Activated CD4-positive, alpha-beta T cell treated with anti-CD3 and anti-CD28 coated beads, Interleukin-2, amount 50 U/mL, for 24 hours (primary cell): ENCODE measurements at regions not wholly inside any gene's neighbourhood (a gene's known extent, or its start where the extent isn't known, plus 50 kb on each side); places are given as distances from the start of the nearest gene placed in this dataset.

Experiments used
- DNase-seq, 2 donors: peaks; one replicate each; pipeline ENCODE4 v3.0.0-alpha.2; 2020; ENCODE audit warnings: low read depth in 1 of 2, low spot score in 1 of 2

DNA sequence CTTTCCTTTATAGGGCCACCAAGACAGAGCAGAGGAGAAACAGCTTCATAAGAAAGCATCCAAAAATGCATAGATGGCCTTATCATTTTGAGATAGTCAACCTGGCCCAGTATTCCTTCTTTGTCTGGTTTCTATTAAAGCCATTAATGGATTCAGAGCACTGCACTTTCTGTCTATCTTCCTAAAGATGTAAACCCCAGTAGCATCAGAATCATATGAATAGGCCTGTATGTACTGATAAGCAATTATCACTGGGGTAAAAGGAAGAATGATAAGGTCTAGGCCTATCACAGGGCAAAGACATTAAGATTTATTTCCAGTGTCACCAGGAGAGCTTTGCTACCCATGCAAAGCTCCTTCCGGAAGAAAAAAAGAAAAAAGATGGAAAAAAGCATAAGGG, 432.5 kb upstream of the C9orf72 start:
- DNase-seq: no peak

DNA sequence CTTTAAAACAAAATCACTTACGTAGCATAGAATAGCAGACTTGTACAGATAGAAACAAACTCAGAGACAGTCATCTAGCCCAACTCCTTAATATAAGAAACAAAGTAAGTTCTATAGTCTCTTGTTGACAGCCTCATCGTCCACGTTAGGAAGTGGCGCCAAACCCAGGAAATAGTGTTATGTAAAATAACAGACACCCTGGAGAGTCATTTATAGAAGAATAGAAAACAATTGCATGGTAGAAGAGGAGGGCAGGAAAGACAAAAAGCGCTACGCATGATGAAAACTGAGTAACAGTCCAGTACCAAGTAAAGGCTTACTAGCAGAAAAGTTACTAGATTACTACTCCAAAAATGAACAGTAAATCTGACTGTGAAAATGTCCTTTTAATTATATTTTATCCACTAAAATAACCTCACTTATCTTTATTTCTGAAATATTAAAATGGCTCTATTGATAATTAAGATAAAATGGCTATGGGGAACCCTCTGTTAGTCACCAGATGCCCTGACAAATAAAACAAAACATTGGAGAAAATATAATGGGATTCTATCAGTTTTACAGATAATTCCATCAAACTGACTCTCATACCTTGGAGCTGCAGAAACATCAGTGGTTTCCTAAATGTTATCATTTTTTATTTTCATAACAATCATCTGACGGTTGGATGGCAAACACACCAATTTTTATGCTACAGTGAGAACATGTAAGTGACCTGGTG, 434.0 kb upstream of the C9orf72 start:
- DNase-seq: no peak

DNA sequence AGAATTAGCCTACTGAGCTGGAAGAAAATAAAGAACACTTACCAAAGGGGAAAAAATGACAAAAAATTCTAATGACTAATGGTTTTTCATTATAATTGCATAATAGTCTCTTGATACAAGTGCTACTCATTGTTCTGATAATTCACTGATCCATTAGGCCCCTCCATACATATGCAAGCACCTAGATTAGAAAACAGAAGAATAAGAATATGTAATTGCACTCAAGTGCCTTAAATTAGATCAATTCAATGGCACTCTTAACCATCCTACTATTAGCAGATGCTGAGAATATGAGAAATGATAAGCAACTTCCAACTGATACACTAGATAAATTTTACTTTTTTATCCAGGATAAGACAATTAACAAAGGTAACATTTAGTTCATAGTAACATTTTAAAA, 440.9 kb upstream of the C9orf72 start:
- no peak for DNase-seq

DNA sequence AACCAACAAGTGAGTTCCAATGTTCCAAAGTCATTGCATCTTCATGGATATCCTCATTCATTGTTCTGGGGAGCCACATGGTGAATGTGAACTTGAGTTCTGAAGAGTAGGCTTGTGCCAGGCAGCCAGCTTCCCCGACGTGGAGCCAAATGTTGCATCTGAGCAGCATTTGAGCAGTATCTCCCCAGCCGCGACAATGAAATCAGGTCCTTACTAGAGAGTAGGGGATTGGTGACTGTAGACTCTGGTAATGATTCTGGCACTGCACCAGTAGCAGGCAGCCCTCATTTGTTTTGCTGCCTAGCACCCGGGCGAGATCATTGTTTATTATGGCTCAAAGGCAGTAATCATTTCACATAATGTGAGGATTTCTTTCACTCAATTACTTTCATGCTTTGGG, 451.4 kb upstream of the C9orf72 start:
- no peak for DNase-seq

DNA sequence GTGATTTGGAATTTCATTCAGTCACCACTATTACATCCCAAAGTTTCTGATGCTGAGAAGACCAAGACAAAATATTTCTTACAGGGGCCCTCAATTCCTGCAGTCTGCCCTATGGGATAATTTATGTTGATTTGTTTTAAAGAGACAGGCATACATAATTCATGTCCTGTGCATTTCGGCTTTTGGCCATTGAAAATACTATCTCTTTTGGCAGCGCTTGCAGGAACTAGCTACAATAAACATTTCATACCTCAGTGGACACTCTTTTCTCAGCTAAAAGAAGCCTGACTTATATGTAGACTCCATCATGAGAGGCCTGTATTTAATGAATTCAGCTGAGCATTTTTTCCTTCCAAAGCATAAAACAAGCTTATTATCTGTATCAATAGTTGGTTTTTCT, 451.9 kb upstream of the C9orf72 start:
- DNase-seq: no peak

DNA sequence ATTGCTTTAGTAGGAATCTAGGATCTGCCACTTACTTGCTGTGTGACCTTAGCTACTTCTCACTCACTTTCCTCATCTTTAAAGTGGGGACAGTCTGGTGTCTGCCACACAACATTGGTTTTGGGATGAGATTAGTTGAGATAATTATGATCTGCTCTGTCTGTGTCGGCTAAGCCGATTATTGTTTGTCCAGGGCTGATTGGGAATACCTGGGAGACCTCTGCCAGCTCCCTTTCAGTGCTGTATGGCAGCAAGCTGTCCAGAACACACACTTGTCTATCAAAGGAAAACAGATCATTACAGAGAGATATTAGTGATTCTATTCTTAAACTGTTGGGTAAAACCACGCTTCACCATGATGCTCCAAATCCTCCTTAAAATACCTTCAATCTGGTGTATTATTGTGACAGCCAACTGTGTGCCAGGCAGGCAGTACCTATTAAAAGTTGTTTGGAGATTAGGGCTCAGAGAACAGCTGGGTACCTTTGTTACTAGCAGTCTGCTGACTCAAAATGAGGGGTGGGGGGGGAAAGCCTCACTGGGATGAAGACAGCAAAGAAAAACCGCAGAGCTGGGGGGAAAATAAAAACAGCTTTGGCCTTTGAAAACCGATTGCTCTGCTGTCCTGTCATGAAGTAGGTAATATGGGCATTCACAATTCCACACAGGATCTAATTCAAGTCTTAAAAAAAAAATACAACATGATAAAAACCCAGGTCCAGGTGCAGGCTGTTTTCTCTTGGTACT, 458.4 kb upstream of the C9orf72 start:
- DNase-seq: no peak

DNA sequence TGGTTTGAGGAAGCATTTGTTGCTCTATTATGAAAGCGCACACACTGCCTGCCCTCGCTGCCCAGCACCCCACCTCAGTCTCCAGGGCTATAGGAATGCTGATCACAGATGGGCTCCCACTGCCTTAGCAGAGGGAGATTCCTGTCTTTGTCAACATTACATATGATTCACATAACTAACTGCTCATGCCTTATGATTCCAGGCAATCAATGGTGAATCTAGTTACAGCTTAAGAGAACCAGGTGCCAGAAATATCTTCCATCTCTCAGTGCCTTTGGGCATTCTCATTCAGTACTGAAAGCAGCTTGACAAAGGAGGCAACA, 458.9 kb upstream of the C9orf72 start:
- DNase-seq: no peak

DNA sequence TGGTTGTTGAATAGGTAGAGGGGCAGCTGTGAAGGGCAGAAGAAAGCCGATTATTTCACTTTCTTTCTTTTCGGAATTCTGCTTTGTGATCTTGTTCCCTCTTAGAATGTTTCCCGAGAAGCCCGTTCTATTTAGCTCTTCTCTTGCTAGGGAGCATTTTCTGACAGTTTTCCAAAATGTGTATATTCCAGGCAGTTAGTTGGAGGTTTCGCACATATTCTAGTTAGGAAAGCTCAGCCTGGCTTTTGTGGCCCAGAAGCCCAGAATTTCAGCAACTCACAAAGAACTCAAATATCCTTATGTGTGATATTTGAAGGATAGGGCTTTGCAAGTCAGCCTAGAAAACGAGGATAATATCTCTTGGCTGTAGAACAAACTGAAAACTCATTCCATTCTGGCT, 461.0 kb upstream of the C9orf72 start:
- DNase-seq: no peak

DNA sequence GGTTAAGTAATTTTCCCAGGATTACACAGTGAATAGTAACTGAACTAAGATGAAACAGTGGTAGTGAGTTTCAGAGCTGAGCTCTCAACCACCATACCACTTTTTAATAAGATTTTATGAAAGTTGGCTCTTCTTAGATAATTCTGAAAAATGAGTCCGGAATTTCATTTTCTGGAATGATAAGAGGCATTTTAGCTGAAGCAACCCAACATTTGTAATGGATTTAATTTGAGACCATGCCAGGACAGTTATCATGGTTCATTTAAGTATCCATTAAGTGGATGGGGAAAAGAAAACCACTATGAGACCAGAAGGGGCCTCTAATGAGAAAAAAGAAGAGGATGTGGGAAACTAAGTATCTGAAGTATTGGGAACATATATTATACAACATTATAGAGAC, 464.7 kb upstream of the C9orf72 start:
- no peak for DNase-seq

DNA sequence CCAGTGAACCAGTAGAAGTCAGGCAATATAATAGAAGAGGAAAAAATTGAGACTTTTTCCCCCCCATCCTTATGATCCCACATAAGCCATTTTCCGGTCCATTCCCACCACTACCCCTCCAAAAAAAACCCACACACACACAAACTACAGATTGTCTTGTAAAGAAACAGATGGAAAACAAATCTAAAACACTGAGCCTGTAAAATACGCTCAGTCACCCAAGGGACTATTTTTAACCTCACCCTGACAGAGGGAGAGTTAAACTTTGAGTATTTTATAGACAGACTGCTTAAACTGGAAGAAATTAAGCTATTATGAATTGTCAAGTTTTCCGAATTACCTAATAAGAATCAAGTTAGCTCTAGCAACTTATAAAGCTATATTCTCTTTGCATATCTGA, 471.8 kb upstream of the C9orf72 start:
- DNase-seq: no peak

DNA sequence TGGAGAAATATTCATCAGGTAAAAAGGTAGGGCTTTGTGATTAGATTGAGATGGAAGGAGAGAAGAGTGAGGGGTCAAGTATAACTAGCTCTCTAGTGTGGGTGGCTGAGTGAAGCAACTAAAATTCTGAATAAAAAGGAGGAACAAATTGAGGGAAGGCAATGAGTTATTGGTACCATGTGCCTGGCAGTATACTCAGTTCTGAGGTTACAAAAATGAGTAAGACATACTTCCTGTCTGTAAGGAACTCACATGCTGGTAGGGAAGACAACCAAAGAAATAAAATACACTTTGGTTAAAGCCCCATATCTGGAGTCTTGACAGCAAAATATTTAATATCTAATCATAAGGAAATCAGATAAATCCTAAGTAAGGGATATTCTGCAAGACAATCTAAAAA, 476.8 kb upstream of the C9orf72 start:
- no peak for DNase-seq

DNA sequence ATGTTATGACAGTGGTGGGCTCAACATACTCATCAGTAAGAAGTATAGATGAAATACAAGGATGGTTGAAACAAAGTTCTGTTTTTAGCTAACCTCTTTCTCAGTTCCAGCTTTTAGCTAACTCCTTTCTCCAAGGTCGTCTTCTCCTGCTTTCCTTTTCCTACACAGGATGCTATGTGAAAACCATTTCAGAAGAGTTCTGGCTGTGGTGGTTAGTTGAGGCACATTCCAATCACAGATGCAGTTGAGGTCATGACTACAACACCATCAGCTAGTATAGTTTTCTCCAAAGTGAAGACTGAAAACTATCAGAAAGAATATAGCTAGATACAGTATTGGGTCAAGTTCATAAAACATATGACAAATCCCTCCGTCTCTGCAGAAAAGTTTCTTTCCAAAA, 477.7 kb upstream of the C9orf72 start:
- no peak for DNase-seq

DNA sequence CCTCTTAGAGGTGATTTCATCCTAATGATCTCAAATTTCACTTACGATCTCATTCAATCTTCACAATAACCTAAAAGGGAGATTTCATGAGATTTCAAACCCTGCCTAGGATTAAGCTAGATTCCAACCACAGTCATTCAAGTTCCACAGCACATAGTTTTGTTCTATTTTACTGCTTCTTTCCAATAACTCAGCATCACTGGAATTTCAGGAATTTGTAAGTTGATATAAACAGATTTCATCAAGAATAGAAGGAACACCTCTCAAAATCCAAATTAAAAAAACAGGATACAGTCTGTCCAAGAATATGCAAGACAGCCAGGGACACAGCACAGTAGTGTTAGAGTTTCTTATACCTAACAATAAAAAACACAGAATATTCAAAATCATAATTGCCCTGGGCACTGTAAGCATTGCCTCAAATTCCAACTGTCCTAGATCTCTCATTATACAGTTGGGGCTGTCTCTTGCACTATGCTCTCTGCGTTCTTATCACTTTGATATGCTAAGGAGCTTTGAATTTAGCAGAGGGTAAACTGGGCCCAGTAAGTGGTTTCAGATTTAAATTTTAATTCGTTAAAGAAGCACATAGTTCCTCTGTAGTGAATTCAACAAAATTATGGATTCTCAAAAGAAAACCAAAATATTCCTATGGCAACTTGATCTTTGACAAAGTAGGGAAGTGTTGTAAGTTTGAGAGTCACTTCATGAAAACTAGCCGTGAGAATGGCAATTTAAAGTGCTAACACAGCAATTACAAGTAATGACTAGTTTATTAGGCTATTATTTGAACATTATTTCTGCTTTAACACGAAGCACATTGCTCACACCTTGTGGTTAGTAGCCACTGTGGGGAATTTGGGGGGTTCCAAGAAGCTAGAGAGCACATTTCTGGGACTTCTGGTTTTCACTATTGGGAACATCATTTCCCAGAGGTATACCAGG, 478.6 kb upstream of the C9orf72 start:
- DNase-seq: no peak

DNA sequence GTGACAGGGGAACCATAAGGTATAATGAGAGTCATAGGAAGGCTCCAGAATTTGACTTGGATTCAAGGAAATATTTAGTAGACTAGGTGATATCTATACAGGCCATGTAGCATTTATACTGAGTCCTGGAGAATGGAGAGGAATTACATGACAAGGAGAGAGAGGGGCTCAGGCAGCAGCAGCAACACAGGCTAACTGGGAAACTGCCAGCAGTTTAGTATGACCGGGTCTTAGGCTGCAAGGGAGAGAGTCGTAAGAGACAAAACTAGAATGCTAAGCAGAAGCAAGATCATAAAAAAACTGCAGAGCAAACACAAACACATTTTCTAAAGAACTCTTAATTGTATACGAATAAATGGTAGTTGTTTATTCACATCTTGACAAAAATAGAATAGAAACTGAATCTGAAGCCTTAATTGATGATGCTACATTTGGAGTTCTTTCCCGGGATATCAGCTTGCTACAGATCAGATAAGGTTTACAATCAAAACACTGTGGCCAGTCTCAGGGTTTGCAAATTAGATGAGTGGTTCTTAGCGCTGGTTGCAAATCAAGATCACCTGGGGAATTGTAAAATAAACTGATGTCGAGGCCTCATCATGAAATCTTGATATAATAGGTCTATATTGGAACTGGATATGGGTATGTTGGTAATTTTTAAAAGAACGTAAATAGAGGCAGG, 480.0 kb upstream of the C9orf72 start:
- no peak for DNase-seq

DNA sequence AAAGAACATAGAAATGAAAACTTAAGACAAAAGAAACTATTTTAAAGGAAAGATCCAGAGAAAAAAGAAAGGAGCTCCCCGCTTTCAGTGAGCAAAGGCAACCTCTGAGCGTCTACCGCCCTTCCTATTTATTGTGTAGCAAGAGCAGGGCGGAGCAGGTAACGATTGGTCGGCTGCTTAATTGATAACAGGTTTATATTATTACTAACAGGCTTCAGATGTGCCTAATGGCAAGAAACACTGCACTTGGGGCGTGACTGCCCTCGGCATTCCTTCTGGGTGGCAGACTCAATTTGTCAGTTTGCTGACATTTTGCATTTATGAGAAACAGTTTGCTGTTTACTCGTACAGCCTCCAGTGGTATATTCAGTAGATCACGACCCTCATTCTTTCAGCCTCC, 482.7 kb upstream of the C9orf72 start:
- no peak for DNase-seq

DNA sequence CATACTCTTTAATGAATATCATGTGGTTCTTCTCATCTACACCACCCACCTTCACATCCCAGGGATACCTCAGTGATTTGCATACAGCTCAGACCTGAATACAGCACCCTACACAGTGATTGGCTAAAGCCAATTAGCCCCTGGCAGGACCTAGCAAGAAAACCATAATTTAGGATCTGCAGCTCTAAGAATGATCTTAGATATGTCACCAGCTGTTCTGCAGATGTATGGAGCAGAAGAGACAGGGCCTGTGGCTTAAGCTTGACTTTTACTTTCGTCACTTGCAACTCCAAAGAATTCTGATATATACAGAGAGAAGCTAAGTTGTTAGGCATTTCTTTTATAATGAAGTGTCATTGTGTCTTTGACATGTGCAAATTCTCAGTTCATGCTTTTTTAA, 483.2 kb upstream of the C9orf72 start:
- DNase-seq: no peak

DNA sequence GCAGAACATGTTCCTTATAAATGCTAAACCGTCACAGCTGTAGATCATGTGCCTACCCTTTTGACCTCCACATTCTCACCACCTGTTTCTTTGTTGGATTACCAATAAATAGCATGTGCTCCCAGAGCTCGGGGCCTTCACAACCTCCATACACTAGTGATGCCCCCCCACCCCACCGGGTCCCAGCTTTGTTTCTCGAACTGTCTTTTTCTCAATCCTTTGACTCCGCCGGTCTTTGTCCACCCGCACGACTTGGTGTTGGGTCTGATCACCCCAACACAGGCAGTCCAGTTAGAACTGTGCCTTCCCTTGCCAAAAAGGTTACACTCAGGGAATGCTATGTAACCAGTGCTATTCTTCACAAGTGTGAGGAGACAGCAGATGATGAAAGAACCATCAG, 485.9 kb upstream of the C9orf72 start:
- DNase-seq: no peak

DNA sequence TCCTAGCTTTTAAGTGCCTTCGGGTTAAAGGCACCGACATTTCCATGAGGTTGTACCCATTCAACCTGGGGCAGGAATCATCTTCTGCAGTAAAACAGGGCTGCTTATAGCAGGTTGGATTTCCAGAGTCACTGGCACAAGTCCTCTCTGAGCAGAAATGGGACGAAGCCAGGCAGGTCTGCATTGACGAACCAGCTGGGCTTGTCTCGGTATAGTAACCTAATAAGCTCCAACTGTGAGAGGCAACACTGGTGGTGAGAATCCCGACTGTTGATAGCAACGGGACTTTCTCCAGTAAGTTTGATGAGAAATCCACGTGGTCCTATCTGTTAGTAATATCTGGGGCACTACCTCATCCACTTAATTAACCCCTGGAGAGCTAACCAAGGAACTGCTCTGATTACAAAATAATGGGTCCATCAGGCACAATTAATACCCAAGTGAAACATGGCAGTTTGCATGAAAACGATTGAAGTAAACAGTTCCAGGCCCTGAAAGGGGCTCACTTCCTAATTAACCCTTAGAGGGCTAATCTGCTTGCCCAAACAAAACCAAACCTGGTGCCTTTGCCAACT, 491.0 kb upstream of the C9orf72 start:
- no peak for DNase-seq

DNA sequence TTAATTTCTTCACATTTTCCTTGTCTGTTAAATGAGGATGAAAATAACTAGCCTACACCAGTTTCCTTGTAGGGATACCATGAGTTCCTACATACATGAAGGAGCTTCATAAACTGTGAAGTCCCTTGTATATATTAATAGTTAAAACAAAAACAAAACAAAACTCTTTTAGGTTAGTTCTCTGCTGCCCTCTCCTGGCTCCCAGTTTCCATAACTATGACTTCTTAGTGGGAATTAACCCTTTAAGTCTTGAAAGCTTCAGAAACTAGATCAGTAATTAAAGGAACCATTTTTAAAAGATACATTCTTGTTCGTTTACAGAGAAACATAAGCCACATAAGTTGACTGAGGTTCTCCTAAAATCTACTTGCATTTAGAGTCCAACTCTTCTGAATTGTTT, 500.0 kb upstream of the C9orf72 start:
- no peak for DNase-seq

DNA sequence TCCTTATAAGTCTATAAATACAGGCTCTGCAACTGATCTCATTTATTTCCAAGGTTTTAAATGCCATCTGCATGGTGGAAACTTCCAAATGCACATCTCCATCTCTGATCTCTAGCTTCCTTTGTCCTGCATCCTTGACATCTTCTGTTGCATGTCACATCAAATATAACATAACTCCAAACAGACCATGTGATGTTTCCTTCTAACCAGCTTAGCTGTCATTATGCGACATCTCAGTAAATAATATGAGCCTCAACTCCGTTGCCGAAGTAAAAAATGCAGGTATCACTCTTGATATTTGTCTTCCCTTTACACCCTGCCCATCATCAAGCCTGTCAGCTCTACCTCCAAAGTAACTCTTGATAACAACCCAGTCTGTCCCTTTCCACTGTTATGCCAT, 506.4 kb upstream of the C9orf72 start:
- DNase-seq: no peak

DNA sequence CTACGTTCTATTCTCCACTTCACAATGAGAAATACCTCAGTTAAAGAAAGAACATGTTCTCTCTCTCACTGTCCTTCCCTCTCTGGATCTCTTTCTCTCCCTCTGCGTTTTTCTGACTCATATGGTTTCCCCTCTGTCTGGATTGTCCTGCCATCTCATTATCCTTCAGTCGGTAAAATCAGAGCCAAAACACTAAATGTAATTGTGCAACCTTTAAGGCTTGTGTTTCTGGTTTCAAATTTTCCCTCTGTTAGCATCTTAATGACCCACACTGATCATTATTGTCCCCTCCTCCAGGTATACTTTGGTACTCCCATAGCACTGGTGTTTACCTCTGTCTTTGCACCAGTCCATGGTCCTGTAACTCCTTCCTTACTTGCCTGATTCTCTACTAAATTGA, 509.4 kb upstream of the C9orf72 start:
- no peak for DNase-seq
